ENCODE measurements at regions not wholly inside any gene's neighbourhood (a gene's known extent, or its start where the extent isn't known, plus 50 kb on each side); places are given as distances from the start of the nearest gene placed in this dataset.
"Not testable (repeated sequence)": the region's sequence is repeated elsewhere in the genome, so short reads cannot be mapped to it uniquely, and the experiment has no call there.

DNA sequence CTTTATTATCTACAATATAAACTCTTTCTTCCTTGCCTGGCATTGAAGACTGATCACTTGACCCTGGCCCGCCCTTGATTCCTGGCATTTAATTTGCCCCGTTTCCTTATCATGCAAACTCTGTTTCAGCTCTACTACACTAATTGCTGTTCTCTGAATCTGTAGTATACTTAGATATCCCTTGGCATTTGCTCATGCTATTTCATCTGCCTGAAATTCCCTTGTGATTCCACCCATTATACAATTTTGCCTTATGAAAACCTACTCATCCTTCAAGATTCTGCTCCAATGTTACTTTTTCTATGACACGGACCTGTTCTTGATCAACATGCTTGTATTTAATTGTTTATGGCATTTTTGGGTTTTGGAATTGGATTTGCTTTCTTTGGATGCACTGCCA is 459.9 kb upstream of the AMOT start:
- DNase-seq (ENCODE audit: low spot score) (no peak), ATAC-seq (no peak)
- intact Hi-C loops (cut with DNase I), result no loop called here

DNA sequence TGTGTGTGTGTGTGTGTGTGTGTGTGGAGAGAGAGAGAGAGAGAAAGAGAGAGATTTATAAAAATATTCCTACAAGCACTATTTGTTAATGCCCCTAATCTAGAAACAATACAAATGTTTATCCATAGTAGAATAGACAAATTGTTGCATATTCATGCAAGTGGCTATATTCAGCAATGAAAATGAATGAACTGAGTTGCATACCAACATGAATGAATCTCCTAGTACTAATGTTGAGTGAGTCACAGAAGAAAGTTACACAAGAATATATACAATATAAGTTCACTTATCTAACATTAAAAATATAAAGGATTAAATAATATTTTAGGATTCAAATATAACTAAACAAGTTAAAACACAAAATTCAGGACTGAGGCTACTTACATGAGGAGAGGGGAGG is 456.8 kb upstream of the AMOT start:
- ATAC-seq (no peak), DNase-seq (ENCODE audit: low spot score) (no peak)
- intact Hi-C loops (cut with DNase I), result no loop called here

DNA sequence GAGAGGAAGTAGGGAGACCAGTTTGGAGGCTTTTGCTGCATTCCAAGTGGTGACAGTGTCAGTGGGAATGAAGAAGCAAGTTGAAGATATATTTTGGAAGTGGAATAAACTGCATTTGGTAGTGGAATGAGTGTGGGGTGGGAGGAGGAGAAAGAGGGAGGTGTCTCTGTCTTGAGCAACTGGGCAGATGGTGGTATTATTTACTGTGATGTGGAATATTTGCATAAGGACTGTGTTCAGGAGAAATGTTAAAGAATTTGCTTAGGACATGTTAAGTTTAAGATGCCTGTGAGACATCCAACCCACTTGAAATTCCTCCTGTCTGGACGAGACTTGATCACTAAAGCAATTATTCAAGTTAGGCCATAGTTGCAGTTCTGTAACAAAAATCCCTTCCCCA is 448.9 kb upstream of the AMOT start:
- no peak for ATAC-seq
- intact Hi-C loops (cut with DNase I), result no loop called here
- DNase-seq (ENCODE audit: low spot score), result no peak

DNA sequence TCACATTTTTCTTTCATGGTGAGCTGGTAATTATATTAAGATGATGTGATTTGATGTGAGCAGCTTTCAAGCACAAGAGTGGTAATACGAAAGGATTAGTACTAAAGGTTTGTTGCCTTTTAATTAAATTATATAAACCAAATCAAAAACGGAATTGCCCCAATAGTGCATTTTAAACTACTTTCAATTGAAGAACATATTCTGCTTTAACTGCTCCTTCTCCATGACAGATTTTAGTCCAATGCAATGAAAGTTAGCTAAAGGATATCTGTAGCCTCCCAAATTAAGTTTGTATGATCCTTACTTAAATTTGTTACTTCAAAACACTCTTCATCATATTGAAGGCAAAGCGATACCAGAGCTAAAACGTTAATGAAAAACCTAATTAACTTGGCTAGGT is 447.1 kb upstream of the AMOT start:
- DNase-seq (ENCODE audit: low spot score) (no peak), ATAC-seq (no peak)
- intact Hi-C loops (cut with DNase I), result no loop called here

DNA sequence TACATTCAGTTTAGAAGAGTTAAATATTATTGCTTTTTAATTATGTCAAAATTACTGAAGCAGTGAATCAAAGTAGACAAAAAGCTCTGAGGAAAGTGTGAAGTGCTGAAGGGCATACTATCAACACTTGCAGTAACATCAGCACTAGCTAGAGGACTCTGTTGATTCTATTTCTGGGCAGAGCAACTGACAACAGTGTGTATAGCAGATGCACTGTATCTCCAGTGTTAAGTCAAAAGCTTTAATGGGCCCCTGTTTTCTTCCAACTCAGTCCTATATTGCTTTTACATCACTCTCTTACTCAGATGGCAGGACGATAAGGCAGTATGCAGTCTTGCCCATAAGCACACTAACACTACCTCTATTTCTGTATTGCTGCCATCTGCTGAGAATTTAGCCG is 435.2 kb upstream of the AMOT start:
- ATAC-seq, result no peak
- DNase-seq (ENCODE audit: low spot score), result no peak
- intact Hi-C loops (cut with DNase I), result no loop called here

DNA sequence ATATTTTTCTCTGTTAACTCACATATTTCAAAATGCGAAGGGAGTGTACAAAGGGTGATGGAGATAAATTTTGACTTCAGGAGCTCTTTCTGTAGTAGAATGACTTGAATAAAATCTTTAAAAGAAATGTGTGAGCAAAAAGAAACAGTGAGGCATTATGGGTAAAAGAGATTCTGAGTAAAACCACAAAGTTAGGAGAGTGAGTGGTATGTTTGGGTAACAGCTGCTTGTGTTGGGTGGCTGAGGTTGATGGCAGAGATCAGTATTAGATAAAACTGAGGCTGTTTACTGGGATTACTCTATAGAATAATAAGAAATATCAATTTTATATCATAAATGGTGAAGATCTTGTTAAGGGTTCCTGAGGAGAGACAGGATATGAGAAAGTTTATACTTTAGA is 434.2 kb upstream of the AMOT start:
- intact Hi-C loops (cut with DNase I), result no loop called here

DNA sequence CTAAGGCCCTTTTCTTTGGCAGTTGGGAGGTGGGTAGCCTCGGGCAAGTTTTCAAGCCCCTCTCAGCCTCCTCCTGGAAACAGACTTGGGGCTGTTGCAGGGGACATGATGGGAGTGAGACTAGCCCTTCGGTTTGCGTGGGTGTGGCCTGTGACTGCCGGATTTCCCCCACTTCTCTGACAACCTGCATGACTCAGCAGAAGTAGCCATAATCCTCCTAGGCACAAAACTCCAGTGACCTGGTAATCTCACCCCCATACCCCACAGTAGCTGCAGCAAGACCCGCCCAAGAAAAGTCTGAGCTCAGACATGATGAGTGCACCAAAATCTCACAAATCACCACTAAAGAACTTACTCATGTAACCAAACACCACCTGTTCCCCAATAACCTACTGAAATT is 433.7 kb upstream of the AMOT start:
- DNase-seq (ENCODE audit: low spot score), result no peak
- intact Hi-C loops (cut with DNase I), result no loop called here
- no peak for ATAC-seq

More for the DNA sequence above, 434.2 kb upstream of the AMOT start:
- ATAC-seq, result no peak
- DNase-seq (ENCODE audit: low spot score), result no peak

DNA sequence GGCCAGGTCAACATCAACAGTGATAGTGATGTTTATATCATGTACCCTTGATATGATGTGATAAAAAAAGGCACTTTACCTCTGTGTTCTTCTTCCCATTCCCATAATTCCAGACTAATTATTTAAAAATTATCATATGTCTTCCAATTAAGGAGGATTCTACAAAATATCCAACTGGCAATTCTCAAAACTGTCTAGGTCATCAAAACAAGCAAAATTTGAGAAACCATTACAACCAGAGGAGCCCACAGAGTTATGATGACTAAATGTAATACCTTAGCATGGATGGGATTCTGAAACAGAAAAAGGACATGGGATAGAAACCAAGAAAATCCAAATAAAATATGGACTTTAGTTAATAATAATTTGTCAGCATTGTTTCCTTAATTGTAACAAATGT is 428.6 kb upstream of the AMOT start:
- intact Hi-C loops (cut with DNase I), result no loop called here
- ATAC-seq (no peak), DNase-seq (ENCODE audit: low spot score) (no peak)

DNA sequence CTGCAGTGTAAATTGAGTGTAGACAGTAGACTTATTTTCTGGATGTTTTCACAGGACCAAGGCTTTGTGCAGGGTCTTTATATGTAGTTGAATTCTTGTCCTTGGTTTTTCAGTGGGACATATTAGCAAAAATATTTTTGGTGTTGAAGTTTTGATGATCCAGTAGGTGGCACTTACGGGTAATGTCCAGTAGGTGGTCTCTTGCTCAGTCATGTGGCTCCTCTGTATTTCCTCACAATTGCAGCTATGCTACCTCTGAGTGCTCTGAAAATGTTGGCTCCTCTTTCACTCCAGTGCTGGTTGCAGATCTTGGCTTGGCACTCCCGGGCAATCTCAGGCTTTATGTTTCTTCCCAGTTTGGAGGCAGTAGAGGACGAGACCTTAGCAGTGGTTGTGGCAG is 419.8 kb upstream of the AMOT start:
- DNase-seq (ENCODE audit: low spot score), result no peak
- no peak for ATAC-seq
- intact Hi-C loops (cut with DNase I), result no loop called here

DNA sequence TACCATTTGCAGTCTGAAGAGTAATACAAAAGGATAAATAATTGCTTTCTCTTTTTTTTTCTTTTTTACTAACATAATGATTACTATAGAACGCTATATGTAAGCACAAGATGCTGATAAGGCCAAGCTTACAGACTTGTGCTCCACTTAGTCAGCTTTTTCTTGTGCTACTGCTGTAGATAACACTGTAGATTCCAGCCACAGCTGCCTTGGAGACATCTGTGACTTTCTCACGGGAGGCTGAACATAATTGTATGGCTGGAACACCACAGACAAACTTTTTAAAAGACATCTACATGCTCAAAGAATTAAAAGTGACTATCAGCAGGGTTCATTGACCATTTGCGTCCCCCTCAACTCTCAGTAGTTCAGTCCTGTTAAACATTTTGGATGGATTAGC is 381.7 kb upstream of the AMOT start:
- intact Hi-C loops (cut with DNase I), result no loop called here
- DNase-seq (ENCODE audit: low spot score) (no peak), ATAC-seq (no peak)

DNA sequence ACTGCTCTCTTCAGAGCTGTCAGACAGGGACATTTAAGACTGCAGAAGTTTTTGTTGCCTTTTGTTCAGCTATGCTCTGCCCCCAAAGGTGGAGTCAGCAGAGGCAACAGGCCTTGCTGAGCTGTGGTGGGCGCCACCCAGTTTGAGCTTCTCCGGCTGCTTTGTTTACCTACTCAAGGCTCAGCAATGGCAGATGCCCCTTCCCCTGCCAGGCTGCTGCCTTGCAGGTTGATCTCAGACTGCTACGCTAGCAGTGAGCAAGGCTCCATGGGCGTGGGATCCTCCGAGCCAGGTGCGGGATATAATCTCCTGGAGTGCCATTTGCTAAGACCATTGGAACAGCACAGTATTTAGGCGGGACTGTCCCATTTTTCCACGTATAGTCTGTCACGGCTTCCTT is 371.4 kb upstream of the AMOT start:
- ATAC-seq, result no peak
- intact Hi-C loops (cut with DNase I), result no loop called here
- DNase-seq (ENCODE audit: low spot score), result no peak

DNA sequence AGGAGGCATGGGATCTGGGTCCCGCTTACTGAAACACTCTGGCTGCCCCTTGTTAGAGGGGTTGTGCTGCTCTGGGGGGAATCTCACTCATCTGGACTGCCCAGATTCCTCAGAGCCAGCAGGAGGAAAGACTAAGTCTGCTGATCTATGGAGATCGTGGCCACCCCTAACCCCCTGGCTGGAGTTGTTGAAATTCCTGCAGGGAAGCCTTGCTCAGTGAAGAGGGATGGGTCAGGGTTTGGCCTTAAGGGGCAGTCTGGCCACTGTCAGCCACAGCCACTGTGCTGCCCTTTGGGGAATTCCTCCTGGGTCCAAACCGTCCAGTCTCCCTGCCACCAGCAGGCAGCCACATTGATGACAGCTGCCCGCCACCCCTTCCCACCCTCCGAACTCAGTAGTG is 362.0 kb upstream of the AMOT start:
- no peak for ATAC-seq

DNA sequence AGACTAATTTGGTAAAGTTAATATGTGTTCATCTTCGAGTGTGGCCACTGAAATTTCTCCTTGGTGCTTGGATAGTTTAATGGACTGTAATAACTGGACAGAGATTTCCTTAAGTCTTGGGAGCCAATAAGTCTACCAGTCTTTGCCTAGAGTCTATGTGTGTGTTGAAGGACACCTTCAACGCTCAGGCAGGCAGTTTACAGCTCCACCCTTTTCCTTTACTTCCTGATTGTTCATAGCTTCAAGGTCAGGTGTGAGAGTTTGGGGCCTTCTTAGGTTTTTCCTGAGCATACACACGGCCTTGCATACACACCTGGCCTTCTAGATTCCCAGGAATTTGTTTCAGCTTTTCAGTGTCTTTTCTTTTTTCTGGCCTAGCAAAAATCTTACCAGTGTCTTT is 355.3 kb upstream of the AMOT start:
- no peak for ATAC-seq
- DNase-seq (ENCODE audit: low spot score), result no peak
- intact Hi-C loops (cut with DNase I), result no loop called here

More for the DNA sequence above, 362.0 kb upstream of the AMOT start:
- intact Hi-C loops (cut with DNase I), result no loop called here
- no peak for DNase-seq (ENCODE audit: low spot score)

DNA sequence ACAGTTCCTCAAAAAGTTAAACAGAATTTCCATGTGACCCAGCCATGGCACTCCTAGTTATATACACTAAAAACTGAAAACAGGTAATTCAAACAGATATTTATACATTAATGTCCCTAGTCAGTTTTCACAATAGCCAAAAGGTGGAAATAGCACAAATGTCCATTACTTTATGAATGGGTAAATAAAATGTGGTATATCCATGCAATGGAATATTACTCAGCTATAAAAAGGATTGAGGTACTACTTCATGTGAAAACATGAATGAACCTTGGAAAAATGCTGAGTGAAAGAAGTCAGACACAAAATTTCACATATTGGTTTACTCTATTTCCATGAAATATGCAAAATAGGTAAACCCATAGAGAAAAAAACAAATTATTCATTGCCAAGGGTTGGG is 351.8 kb upstream of the AMOT start:
- DNase-seq (ENCODE audit: low spot score) (no peak), ATAC-seq (no peak)
- intact Hi-C loops (cut with DNase I), result no loop called here

DNA sequence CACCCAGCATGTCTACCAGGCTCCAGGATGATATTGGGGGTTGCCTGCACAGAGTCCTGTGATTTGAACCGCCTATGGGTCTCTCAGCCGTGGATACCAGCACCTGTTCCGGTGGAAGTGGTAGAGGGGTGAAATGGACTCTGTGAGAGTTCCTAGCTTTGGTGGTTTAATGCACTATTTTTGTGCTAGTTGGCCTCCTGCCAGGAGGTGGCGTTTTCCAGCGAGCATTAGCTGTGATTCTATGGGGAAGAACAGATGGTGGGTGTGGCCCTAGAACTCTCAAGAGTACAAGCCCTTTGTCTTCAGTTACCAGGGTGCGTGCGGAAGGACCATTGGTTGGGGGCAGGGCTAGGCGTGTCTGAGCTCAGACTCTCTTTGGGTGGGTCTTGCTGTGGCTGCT is 316.9 kb upstream of the AMOT start:
- ATAC-seq, result no peak

DNA sequence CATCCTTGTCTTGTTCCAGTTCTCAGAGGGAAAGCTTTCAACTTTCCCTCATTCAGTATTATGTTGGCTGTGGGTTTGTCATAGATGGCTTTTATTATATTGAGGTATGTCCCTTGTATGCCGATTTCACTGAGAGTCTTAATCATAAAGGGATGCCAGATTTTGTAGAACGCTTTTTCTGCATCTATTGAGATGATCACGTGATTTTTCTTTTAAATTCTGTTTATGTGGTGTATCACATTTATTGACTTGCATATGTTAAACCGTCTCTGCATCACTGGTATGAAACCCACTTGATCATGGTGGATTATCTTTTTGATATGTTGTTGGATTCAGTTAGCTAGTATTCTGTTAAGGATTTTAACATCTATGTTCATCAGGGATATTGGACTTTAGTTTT is 313.7 kb upstream of the AMOT start:
- ATAC-seq; DNase-seq (ENCODE audit: low spot score); intact Hi-C loops (cut with DNase I): not testable (repeated sequence)

More for the DNA sequence above, 316.9 kb upstream of the AMOT start:
- DNase-seq (ENCODE audit: low spot score), result no peak
- intact Hi-C loops (cut with DNase I), result no loop called here

DNA sequence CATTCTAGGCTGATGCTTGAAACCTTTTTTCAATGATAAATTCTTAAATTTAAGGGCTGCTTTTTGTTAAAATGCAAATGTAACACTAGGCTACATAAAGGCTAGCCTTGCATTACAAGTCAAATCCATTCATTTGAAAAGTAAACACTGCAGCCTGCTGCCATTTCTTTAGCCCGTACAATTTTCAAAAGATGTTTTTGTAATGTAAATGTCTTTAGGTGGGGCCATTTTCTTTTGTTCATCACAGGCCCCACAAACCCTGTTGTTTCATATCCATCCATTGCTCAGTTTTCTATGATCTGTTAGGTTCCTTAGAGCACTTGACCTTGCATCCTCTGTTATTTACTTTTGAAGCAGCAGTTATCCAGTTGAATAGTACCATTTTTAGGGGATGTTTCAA is 296.2 kb upstream of the AMOT start:
- no peak for DNase-seq (ENCODE audit: low spot score)
- intact Hi-C loops (cut with DNase I), result no loop called here
- no peak for ATAC-seq

DNA sequence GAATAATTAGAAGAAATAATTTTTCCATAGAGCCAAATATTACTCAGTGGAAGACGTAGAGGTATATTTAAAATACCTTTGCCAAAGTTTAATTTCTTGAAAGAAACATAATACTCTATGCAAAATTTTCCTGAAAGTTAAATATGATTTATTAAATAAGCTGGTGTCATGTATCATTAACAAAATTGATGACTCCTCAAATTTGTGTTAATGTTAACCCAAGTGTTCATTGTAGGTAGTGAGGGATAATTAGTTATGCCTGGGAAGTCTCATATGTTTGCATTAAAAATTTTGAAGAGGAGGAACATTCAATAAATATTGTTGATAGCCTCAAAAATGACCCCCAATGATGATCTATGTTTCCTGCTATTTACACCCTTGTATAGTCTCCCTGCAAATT is 292.7 kb upstream of the AMOT start:
- intact Hi-C loops (cut with DNase I), result no loop called here
- ATAC-seq (no peak), DNase-seq (ENCODE audit: low spot score) (no peak)

DNA sequence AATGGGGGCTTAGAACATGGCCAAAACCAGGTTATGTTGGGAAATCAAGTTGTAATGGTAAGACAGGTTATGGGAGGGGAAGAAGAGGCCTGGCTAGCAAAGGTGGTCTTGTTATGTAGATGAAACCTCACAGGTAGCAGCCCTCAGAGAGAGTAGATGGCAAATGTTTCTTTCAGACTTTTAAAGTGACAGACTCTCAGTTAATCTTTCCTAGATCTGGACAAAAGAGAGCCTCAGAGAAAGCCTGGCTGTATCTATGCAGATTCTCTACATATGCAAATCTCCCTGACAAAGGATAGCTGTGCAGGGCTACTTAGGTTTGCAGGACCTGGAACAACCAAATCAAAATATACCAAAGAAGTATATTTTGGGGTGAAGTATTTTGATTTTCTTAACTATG is 284.1 kb upstream of the AMOT start:
- no peak for DNase-seq (ENCODE audit: low spot score)
- intact Hi-C loops (cut with DNase I), result no loop called here
- no peak for ATAC-seq

DNA sequence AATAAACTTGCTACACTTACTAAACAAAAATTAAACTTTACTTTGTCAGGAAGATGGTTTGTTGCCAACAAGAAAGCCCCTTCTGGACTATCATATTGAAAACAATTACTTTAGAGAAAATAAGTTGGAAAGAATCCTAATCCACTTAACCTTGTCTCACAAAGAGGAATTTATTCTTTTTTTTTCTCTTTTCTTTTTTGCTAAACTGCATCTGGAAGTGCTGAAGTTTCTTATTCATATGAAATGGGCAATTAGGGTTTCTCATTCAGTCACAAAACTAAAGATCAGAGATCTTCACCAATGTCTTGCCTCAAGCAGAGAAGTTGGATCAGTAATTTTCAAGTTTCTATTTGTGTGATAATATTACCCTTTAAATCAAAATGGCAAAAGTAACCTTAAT is 234.9 kb upstream of the AMOT start:
- ATAC-seq (no peak), DNase-seq (ENCODE audit: low spot score) (no peak)
- intact Hi-C loops (cut with DNase I), result no loop called here

DNA sequence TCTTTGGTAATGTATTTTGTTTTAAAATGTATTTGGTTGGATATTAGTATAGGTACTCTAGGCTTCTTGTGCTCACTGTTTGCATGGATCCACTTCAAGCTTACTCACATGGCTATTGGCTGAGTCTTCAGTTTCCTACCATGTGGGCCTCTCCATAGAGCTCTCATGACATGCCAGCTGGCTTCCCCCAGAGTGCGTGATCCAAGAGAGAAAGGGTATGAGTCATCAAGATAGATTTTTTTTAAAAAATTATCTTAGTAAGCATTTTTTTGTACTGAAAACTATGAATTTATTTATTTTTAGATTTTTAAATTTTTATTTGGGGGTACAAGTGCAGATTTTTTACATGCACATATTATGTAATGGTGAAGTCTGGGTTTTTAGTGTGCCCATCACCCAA is 219.1 kb upstream of the AMOT start:
- DNase-seq (ENCODE audit: low spot score) (no peak), ATAC-seq (no peak)
- intact Hi-C loops (cut with DNase I), result no loop called here

DNA sequence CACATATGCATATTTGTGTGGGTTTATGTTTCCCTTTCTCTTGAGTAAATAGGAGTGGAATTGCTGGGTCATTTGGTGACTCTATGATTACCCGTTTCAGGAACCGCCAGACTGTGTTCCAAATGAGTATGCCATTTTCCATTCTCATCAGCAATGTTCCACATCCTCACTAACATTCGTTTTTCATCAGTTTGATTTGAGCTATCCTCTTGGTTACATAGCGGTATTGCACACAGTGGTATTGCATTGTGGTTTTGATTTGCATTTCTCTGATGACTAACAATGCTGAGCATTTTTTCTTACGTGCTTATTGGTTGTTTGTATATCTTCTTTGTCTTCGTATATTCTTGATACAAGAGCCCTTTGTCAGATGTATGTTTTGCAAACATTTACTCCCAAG is 218.0 kb upstream of the AMOT start:
- no peak for ATAC-seq
- intact Hi-C loops (cut with DNase I), result no loop called here
- no peak for DNase-seq (ENCODE audit: low spot score)

Measured in sciatic nerve (tissue), 2 donors.